ENCODE measurements at regions not wholly inside any gene's neighbourhood (a gene's known extent, or its start where the extent isn't known, plus 50 kb on each side); places are given as distances from the start of the nearest gene placed in this dataset.

- H4K20me1 ChIP-seq (replicated peaks; ENCODE audit: insufficient read depth): no peaks in the 10 kb centered on the region
- Mint-ChIP-seq H3K9me3 (no peaks in the 10 kb centered on the region; the same call in 2 of the 3 replicates), H3K36me3 (ENCODE audit: low read depth) (no peaks in the 10 kb centered on the region), H3K27ac (no peak overlapping the region), H3K4me1 (no peaks in the 10 kb centered on the region), H3K4me3 (no peak overlapping the region), H3K27me3 (ENCODE audit: insufficient read depth, low read depth, poor library complexity) (no peaks in the 10 kb centered on the region)
- no peaks in the 10 kb centered on the region for H3F3A ChIP-seq (replicated peaks; ENCODE audit: low read depth)
- no peaks in the 10 kb centered on the region for H3K79me2 ChIP-seq (replicated peaks; ENCODE audit: insufficient read depth)
- no peak overlapping the region for H3K4me2 ChIP-seq
- no peak overlapping the region for H3K27ac ChIP-seq (ENCODE audit: low read depth)
- H3K4me3 ChIP-seq: no peak overlapping the region
- no peak for DNase-seq (ENCODE audit: low spot score)
- H3K27me3 ChIP-seq (ENCODE audit: insufficient read depth): no peaks in the 10 kb centered on the region
- H3K36me3 ChIP-seq (ENCODE audit: insufficient read depth): no peaks in the 10 kb centered on the region
- H2AFZ ChIP-seq: no peak overlapping the region
- H3K4me1 ChIP-seq (ENCODE audit: insufficient read depth): no peaks in the 10 kb centered on the region
- no peak for TF ChIP-seq JUNB (IDR thresholded peaks at IDR 0.05; ENCODE audit: unreplicated experiment)
- no peak for TF ChIP-seq ZNF331 (CRISPR knock-in tag; IDR thresholded peaks at IDR 0.05; ENCODE audit: low read depth)
- TF ChIP-seq ZNF114 (CRISPR knock-in tag; IDR thresholded peaks at IDR 0.05): no peak
- no peak for TF ChIP-seq POLR2AphosphoS5 (IDR thresholded peaks at IDR 0.05; ENCODE audit: low read depth)
- no peak for TF ChIP-seq EZH2phosphoT487 (IDR thresholded peaks at IDR 0.05; ENCODE audit: unreplicated experiment)
- TF ChIP-seq NANOG (IDR thresholded peaks at IDR 0.05; ENCODE audit: borderline replicate concordance): no peak
- TF ChIP-seq STAT1 (IDR thresholded peaks at IDR 0.05; ENCODE audit: unreplicated experiment): no peak
- TF ChIP-seq ETS1 (IDR thresholded peaks at IDR 0.05): no peak
- TF ChIP-seq REST (IDR thresholded peaks at IDR 0.05; ENCODE audit: unreplicated experiment): no peak
- no peak for TF ChIP-seq ZNF462 (CRISPR knock-in tag; IDR thresholded peaks at IDR 0.05)
- no peak for TF ChIP-seq EZH2 (IDR thresholded peaks at IDR 0.05; ENCODE audit: low read depth, unreplicated experiment)
- TF ChIP-seq CTCF (conservative IDR thresholded peaks at IDR 0.05; ENCODE audit: low read depth in 2 of 2): no peak
- TF ChIP-seq CREB1 (CRISPR knock-in tag; IDR thresholded peaks at IDR 0.05; ENCODE audit: low read depth): no peak
- ATAC-seq: no peak
- H3K9me2 ChIP-seq (ENCODE audit: insufficient read depth): no peaks in the 10 kb centered on the region
Measured at GRCh38 chr5:87109746-87110145, 157.9 kb upstream of the RASA1 start.

All from GM23338 (cell line).